Gastrocnemius medialis (tissue), 4 donors: ENCODE measurements at regions not wholly inside any gene's neighbourhood (a gene's known extent, or its start where the extent isn't known, plus 50 kb on each side); places are given as distances from the start of the nearest gene placed in this dataset.

Source experiments
- POLR2A ChIP-seq, 2 donors: fragments of 450-650 bp; IDR thresholded peaks; one replicate each; pipeline ENCODE4 v1.6.1; 2017; ENCODE audit warnings: antibody characterized with exemption in 2 of 2, mild to moderate bottlenecking in 2 of 2, moderate library complexity in 2 of 2
- TF ChIP-seq, protein P1 (sequence below), 5 experiments: fragments of 450-650 bp in 3 of 5; fragments of 200-600 bp in 2 of 5; sonication (generic) in 2 of 5; IDR thresholded peaks in 4 of 5; conservative IDR thresholded peaks in 1 of 5; 1 replicate in 4 of 5; 2 replicates in 1 of 5; pipeline ENCODE4 v1.5.1; 2016 to 2019; ENCODE audit warnings: antibody characterized with exemption in 5 of 5, mild to moderate bottlenecking in 3 of 5, moderate library complexity in 3 of 5

DNA sequence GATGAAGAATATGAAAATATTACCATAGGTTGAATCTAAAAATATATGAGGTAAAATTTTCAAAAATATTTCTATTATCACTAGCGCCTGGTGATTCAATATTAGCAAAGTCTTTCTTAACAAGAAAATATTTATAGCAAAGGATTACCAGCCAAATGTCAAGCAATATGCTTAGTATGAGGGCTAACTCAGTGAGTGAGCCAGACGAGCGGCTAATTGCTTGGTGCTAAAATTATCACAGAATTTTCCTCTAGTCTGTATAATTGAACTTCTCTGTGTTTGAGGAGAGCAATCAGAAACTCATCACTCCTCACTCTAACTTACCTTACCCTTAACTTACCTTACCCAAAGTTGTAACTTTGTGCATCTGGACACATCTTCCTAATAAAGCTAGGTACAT is 304.9 kb upstream of the PRR16 start:
- TF ChIP-seq, protein P1, sequence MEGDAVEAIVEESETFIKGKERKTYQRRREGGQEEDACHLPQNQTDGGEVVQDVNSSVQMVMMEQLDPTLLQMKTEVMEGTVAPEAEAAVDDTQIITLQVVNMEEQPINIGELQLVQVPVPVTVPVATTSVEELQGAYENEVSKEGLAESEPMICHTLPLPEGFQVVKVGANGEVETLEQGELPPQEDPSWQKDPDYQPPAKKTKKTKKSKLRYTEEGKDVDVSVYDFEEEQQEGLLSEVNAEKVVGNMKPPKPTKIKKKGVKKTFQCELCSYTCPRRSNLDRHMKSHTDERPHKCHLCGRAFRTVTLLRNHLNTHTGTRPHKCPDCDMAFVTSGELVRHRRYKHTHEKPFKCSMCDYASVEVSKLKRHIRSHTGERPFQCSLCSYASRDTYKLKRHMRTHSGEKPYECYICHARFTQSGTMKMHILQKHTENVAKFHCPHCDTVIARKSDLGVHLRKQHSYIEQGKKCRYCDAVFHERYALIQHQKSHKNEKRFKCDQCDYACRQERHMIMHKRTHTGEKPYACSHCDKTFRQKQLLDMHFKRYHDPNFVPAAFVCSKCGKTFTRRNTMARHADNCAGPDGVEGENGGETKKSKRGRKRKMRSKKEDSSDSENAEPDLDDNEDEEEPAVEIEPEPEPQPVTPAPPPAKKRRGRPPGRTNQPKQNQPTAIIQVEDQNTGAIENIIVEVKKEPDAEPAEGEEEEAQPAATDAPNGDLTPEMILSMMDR (IDR thresholded peaks at IDR 0.05 in 4 of 5, conservative IDR thresholded peaks at IDR 0.05 in 1 of 5) = no peak
- no peak for TF ChIP-seq POLR2A (IDR thresholded peaks at IDR 0.05)
